ENCODE measurements at regions not wholly inside any gene's neighbourhood (a gene's known extent, or its start where the extent isn't known, plus 50 kb on each side); places are given as distances from the start of the nearest gene placed in this dataset.
A peak's percentile ranks its signal among the peaks of the same experiment; 100 is the strongest.

GRCh38 chrX:739611-740010 lies 109.0 kb downstream of the SHOX start:
- no peak for TF ChIP-seq CTCF (IDR thresholded peaks at IDR 0.05)

GRCh38 chrX:734362-734761 lies 103.8 kb downstream of the SHOX start:
- no peak for TF ChIP-seq CTCF (IDR thresholded peaks at IDR 0.05)

- no peak for TF ChIP-seq CTCF (IDR thresholded peaks at IDR 0.05)
Measured at GRCh38 chrX:733961-734360, 103.4 kb downstream of the SHOX start.

- no peak for TF ChIP-seq CTCF (IDR thresholded peaks at IDR 0.05)
Measured at GRCh38 chrX:729583-730409, 99.2 kb downstream of the SHOX start.

- TF ChIP-seq CTCF (IDR thresholded peaks at IDR 0.05) = peak; percentile 53
Measured at GRCh38 chrX:727738-728621, 97.4 kb downstream of the SHOX start.

- TF ChIP-seq CTCF (IDR thresholded peaks at IDR 0.05) = no peak
Measured at GRCh38 chrX:725971-726370, 95.4 kb downstream of the SHOX start.

- TF ChIP-seq CTCF (IDR thresholded peaks at IDR 0.05) = no peak
Measured at GRCh38 chrX:724256-724655, 93.7 kb downstream of the SHOX start.

Data from LNCAP (cell line).